ENCODE measurements at regions not wholly inside any gene's neighbourhood (a gene's known extent, or its start where the extent isn't known, plus 50 kb on each side); places are given as distances from the start of the nearest gene placed in this dataset.

GRCh38 chr3:34256791-34257190 lies 458.4 kb downstream of the PDCD6IP start:
- H3K4me3 ChIP-seq (ENCODE audit: low read depth in 1 of 3, low read length in 3 of 3) = no peak overlapping the region
- no peaks in the 10 kb centered on the region for H3K27me3 ChIP-seq (ENCODE audit: control insufficient read depth in 3 of 3, insufficient read depth in 3 of 3, low read length in 3 of 3)
- no peak overlapping the region for H3K27ac ChIP-seq (ENCODE audit: low read depth in 1 of 3, low read length in 2 of 3)
- DNase-seq (no peak), FAIRE-seq (no peak)
- H3K9me3 ChIP-seq (ENCODE audit: control insufficient read depth in 2 of 2, insufficient read depth in 1 of 2, low read depth in 1 of 2, low read length in 1 of 2) = no peaks in the 10 kb centered on the region
- peaks cover 0 to 13% (median 0%) of the 10 kb centered on the region in 3 donors for H3K4me1 ChIP-seq (ENCODE audit: control insufficient read depth in 3 of 3, insufficient read depth in 2 of 3, low read depth in 1 of 3, low read length in 2 of 3)
- H3K36me3 ChIP-seq (ENCODE audit: control insufficient read depth in 3 of 3, insufficient read depth in 2 of 3, low read depth in 1 of 3, low read length in 3 of 3) = no peaks in the 10 kb centered on the region
- WGBS, 3 donors = 55 to 76% (median 58%) methylated on average over 2 of the region's 2 CpGs

GRCh38 chr3:34258271-34258998 lies 460.0 kb downstream of the PDCD6IP start:
- no peaks in the 10 kb centered on the region for H3K9me3 ChIP-seq (ENCODE audit: control insufficient read depth in 2 of 2, insufficient read depth in 1 of 2, low read depth in 1 of 2, low read length in 1 of 2)
- no peak overlapping the region for H3K27ac ChIP-seq (ENCODE audit: low read depth in 1 of 3, low read length in 2 of 3)
- 78 to 94% (median 79%) methylated on average over 2 of the region's 2 CpGs for WGBS, 3 donors
- no peaks in the 10 kb centered on the region for H3K27me3 ChIP-seq (ENCODE audit: control insufficient read depth in 3 of 3, insufficient read depth in 3 of 3, low read length in 3 of 3)
- no peaks in the 10 kb centered on the region for H3K36me3 ChIP-seq (ENCODE audit: control insufficient read depth in 3 of 3, insufficient read depth in 2 of 3, low read depth in 1 of 3, low read length in 3 of 3)
- H3K4me3 ChIP-seq (ENCODE audit: low read depth in 1 of 3, low read length in 3 of 3) = no peak overlapping the region
- FAIRE-seq (no peak), DNase-seq (peak in 1 of 2 donors; percentile 22)
- H3K4me1 ChIP-seq (ENCODE audit: control insufficient read depth in 3 of 3, insufficient read depth in 2 of 3, low read depth in 1 of 3, low read length in 2 of 3) = peaks cover 0 to 20% (median 0%) of the 10 kb centered on the region in 3 donors

- Histone ChIP-seq H3K4me1 (ENCODE audit: control insufficient read depth in 3 of 3, insufficient read depth in 2 of 3, low read depth in 1 of 3, low read length in 2 of 3) (peaks cover 0 to 23% (median 0%) of the 10 kb centered on the region in 3 donors), H3K4me3 (ENCODE audit: low read depth in 1 of 3, low read length in 3 of 3) (no peak overlapping the region), H3K9me3 (ENCODE audit: control insufficient read depth in 2 of 2, insufficient read depth in 1 of 2, low read depth in 1 of 2, low read length in 1 of 2) (no peaks in the 10 kb centered on the region), H3K27ac (ENCODE audit: low read depth in 1 of 3, low read length in 2 of 3) (peak overlapping the region in 1 of 3 donors; percentile 54), H3K27me3 (ENCODE audit: control insufficient read depth in 3 of 3, insufficient read depth in 3 of 3, low read length in 3 of 3) (no peaks in the 10 kb centered on the region), H3K36me3 (ENCODE audit: control insufficient read depth in 3 of 3, insufficient read depth in 2 of 3, low read depth in 1 of 3, low read length in 3 of 3) (no peaks in the 10 kb centered on the region)
- DNase-seq (peak; percentile 62 to 73), FAIRE-seq (no peak)
- WGBS, 3 donors = 73 to 86% (median 78%) methylated on average over 2 of the region's 2 CpGs
These were observed 462.0 kb downstream of the PDCD6IP start for GRCh38 chr3:34260271-34261000.

- DNase-seq = peak in 1 of 2 donors; percentile 19
- peak overlapping the region in 1 of 3 donors; percentile 54 for H3K27ac ChIP-seq (ENCODE audit: low read depth in 1 of 3, low read length in 2 of 3)
- peaks cover 0 to 23% (median 0%) of the 10 kb centered on the region in 3 donors for H3K4me1 ChIP-seq (ENCODE audit: control insufficient read depth in 3 of 3, insufficient read depth in 2 of 3, low read depth in 1 of 3, low read length in 2 of 3)
- WGBS, 3 donors = 79 to 97% (median 96%) methylated on average over 1 of the region's 1 CpG
- H3K36me3 ChIP-seq (ENCODE audit: control insufficient read depth in 3 of 3, insufficient read depth in 2 of 3, low read depth in 1 of 3, low read length in 3 of 3) = no peaks in the 10 kb centered on the region
- H3K27me3 ChIP-seq (ENCODE audit: control insufficient read depth in 3 of 3, insufficient read depth in 3 of 3, low read length in 3 of 3) = no peaks in the 10 kb centered on the region
- FAIRE-seq = no peak
- H3K9me3 ChIP-seq (ENCODE audit: control insufficient read depth in 2 of 2, insufficient read depth in 1 of 2, low read depth in 1 of 2, low read length in 1 of 2) = no peaks in the 10 kb centered on the region
- H3K4me3 ChIP-seq (ENCODE audit: low read depth in 1 of 3, low read length in 3 of 3) = no peak overlapping the region
These were observed 462.6 kb downstream of the PDCD6IP start for GRCh38 chr3:34261001-34261385.

- FAIRE-seq = no peak
- H3K27ac ChIP-seq (ENCODE audit: low read depth in 1 of 3, low read length in 2 of 3) = peak overlapping the region in 1 of 3 donors; percentile 60
- DNase-seq = peak; percentile 28 to 68
These were observed 464.7 kb downstream of the PDCD6IP start for GRCh38 chr3:34263101-34263621.

GRCh38 chr3:34264337-34265041 lies 466.1 kb downstream of the PDCD6IP start:
- H3K36me3 ChIP-seq (ENCODE audit: control insufficient read depth in 3 of 3, insufficient read depth in 2 of 3, low read depth in 1 of 3, low read length in 3 of 3) = no peaks in the 10 kb centered on the region
- no peaks in the 10 kb centered on the region for H3K9me3 ChIP-seq (ENCODE audit: control insufficient read depth in 2 of 2, insufficient read depth in 1 of 2, low read depth in 1 of 2, low read length in 1 of 2)
- peaks cover 0 to 30% (median 0%) of the 10 kb centered on the region in 3 donors for H3K4me1 ChIP-seq (ENCODE audit: control insufficient read depth in 3 of 3, insufficient read depth in 2 of 3, low read depth in 1 of 3, low read length in 2 of 3)
- H3K27me3 ChIP-seq (ENCODE audit: control insufficient read depth in 3 of 3, insufficient read depth in 3 of 3, low read length in 3 of 3) = no peaks in the 10 kb centered on the region
- FAIRE-seq (no peak), DNase-seq (no peak)
- no peak overlapping the region for H3K27ac ChIP-seq (ENCODE audit: low read depth in 1 of 3, low read length in 2 of 3)
- H3K4me3 ChIP-seq (ENCODE audit: low read depth in 1 of 3, low read length in 3 of 3) = no peak overlapping the region
- WGBS, 3 donors = 75 to 89% (median 80%) methylated on average over 5 of the region's 5 CpGs

More at GRCh38 chr3:34263101-34263621, 464.7 kb downstream of the PDCD6IP start:
- Histone ChIP-seq H3K9me3 (ENCODE audit: control insufficient read depth in 2 of 2, insufficient read depth in 1 of 2, low read depth in 1 of 2, low read length in 1 of 2) (no peaks in the 10 kb centered on the region), H3K36me3 (ENCODE audit: control insufficient read depth in 3 of 3, insufficient read depth in 2 of 3, low read depth in 1 of 3, low read length in 3 of 3) (no peaks in the 10 kb centered on the region), H3K4me1 (ENCODE audit: control insufficient read depth in 3 of 3, insufficient read depth in 2 of 3, low read depth in 1 of 3, low read length in 2 of 3) (peaks cover 0 to 28% (median 0%) of the 10 kb centered on the region in 3 donors), H3K4me3 (ENCODE audit: low read depth in 1 of 3, low read length in 3 of 3) (no peak overlapping the region), H3K27me3 (ENCODE audit: control insufficient read depth in 3 of 3, insufficient read depth in 3 of 3, low read length in 3 of 3) (no peaks in the 10 kb centered on the region)
- 5 to 11% (median 5%) methylated on average over 4 of the region's 4 CpGs for WGBS, 3 donors

- FAIRE-seq (no peak), DNase-seq (no peak)
- Histone ChIP-seq H3K9me3 (ENCODE audit: control insufficient read depth in 2 of 2, insufficient read depth in 1 of 2, low read depth in 1 of 2, low read length in 1 of 2) (no peaks in the 10 kb centered on the region), H3K4me3 (ENCODE audit: low read depth in 1 of 3, low read length in 3 of 3) (no peak overlapping the region), H3K27me3 (ENCODE audit: control insufficient read depth in 3 of 3, insufficient read depth in 3 of 3, low read length in 3 of 3) (no peaks in the 10 kb centered on the region), H3K27ac (ENCODE audit: low read depth in 1 of 3, low read length in 2 of 3) (no peak overlapping the region), H3K4me1 (ENCODE audit: control insufficient read depth in 3 of 3, insufficient read depth in 2 of 3, low read depth in 1 of 3, low read length in 2 of 3) (peaks cover 0 to 14% (median 0%) of the 10 kb centered on the region in 3 donors), H3K36me3 (ENCODE audit: control insufficient read depth in 3 of 3, insufficient read depth in 2 of 3, low read depth in 1 of 3, low read length in 3 of 3) (no peaks in the 10 kb centered on the region)
These were observed 468.7 kb downstream of the PDCD6IP start for GRCh38 chr3:34267088-34267487.

- Histone ChIP-seq H3K27ac (ENCODE audit: low read depth in 1 of 3, low read length in 2 of 3) (peak overlapping the region in 1 of 3 donors; percentile 4), H3K27me3 (ENCODE audit: control insufficient read depth in 3 of 3, insufficient read depth in 3 of 3, low read length in 3 of 3) (no peaks in the 10 kb centered on the region), H3K36me3 (ENCODE audit: control insufficient read depth in 3 of 3, insufficient read depth in 2 of 3, low read depth in 1 of 3, low read length in 3 of 3) (no peaks in the 10 kb centered on the region), H3K9me3 (ENCODE audit: control insufficient read depth in 2 of 2, insufficient read depth in 1 of 2, low read depth in 1 of 2, low read length in 1 of 2) (no peaks in the 10 kb centered on the region), H3K4me3 (ENCODE audit: low read depth in 1 of 3, low read length in 3 of 3) (no peak overlapping the region), H3K4me1 (ENCODE audit: control insufficient read depth in 3 of 3, insufficient read depth in 2 of 3, low read depth in 1 of 3, low read length in 2 of 3) (peaks cover 0 to 12% (median 0%) of the 10 kb centered on the region in 3 donors)
- WGBS, 3 donors = 56 to 71% (median 67%) methylated on average over 4 of the region's 4 CpGs
- DNase-seq = peak; percentile 45 to 57
- no peak for FAIRE-seq
These were observed 469.7 kb downstream of the PDCD6IP start for GRCh38 chr3:34268032-34268709.

All from small intestine (tissue), 7 donors.